Activated B cell treated with CpG ODN at 0.5 μM for 24 hours (primary cell): ENCODE measurements at regions not wholly inside any gene's neighbourhood (a gene's known extent, or its start where the extent isn't known, plus 50 kb on each side); places are given as distances from the start of the nearest gene placed in this dataset.

Source experiments
- ATAC-seq: fragments of 200-7000 bp; cut with Tn5 transposase; one replicate; pipeline ENCODE4 v1.10.0; 2021; ENCODE audit warnings: low read depth, mild to moderate bottlenecking, moderate library complexity
- CTCF ChIA-PET: fragments of 350-600 bp; sonication (Branson Sonifier 250); formaldehyde crosslinking; loops from one replicate; lab custom pipeline; 2021; ENCODE audit warnings: antibody characterized with exemption; lab: Charles Lee
- POLR2A ChIA-PET: fragments of 350-600 bp; sonication (Branson Sonifier 250); formaldehyde crosslinking; loops from one replicate; lab custom pipeline; 2021; ENCODE audit warnings: antibody characterized with exemption; lab: Charles Lee
- DNase-seq: peaks from one replicate; pipeline ENCODE4 v3.0.0; 2022
- H3K27ac Mint-ChIP-seq: one replicate; pipeline ENCODE4 v1.8.0; 2020; ENCODE audit warnings: mixed read lengths
- H3K27me3 Mint-ChIP-seq: one replicate; pipeline ENCODE4 v1.8.0; 2021; ENCODE audit warnings: mixed read lengths
- H3K36me3 Mint-ChIP-seq: one replicate; pipeline ENCODE4 v1.8.0; 2021; ENCODE audit warnings: low read depth, mixed read lengths
- H3K4me1 Mint-ChIP-seq: one replicate; pipeline ENCODE4 v1.8.0; 2021; ENCODE audit warnings: mixed read lengths
- H3K4me3 Mint-ChIP-seq: one replicate; pipeline ENCODE4 v1.8.0; 2020; ENCODE audit warnings: mild to moderate bottlenecking, mixed read lengths
- H3K9me3 Mint-ChIP-seq: one replicate; pipeline ENCODE4 v1.8.0; 2020; ENCODE audit warnings: mixed read lengths
- CTCF ChIP-seq: fragments of 200-600 bp; IDR thresholded peaks from one replicate; pipeline ENCODE4 v1.8.0; 2022; ENCODE audit warnings: antibody characterized with exemption, mild to moderate bottlenecking
- intact Hi-C: fragments of 100-400 bp; cut with micrococcal nuclease; formaldehyde crosslinking; loops from one replicate; pipeline ENCODE4 v1.15.1; 2024

GRCh38 chr3:73319179-73319769, 257.8 kb downstream of the EBLN2 start:
- Mint-ChIP-seq H3K27ac (no peak overlapping the region), H3K4me1 (no peaks in the 10 kb centered on the region), H3K9me3 (peaks cover 6% of the 10 kb centered on the region), H3K36me3 (no peaks in the 10 kb centered on the region), H3K27me3 (no peaks in the 10 kb centered on the region), H3K4me3 (no peak overlapping the region)
- CTCF ChIA-PET: no interaction called here
- POLR2A ChIA-PET: no interaction called here
- DNase-seq (no peak), ATAC-seq (no peak)
- TF ChIP-seq CTCF: no peak
- intact Hi-C loops: no loop called here

GRCh38 chr3:73321286-73321999, 260.0 kb downstream of the EBLN2 start:
- intact Hi-C loops: no loop called here
- no peaks in the 10 kb centered on the region for H3K36me3 Mint-ChIP-seq
- DNase-seq: no peak
- H3K27ac Mint-ChIP-seq: no peak overlapping the region
- no peaks in the 10 kb centered on the region for H3K4me1 Mint-ChIP-seq
- POLR2A ChIA-PET: no interaction called here
- CTCF ChIA-PET: no interaction called here
- no peak for TF ChIP-seq CTCF
- H3K4me3 Mint-ChIP-seq: no peak overlapping the region
- peaks cover 1% of the 10 kb centered on the region for H3K27me3 Mint-ChIP-seq
- ATAC-seq: no peak
- H3K9me3 Mint-ChIP-seq: peaks cover 6% of the 10 kb centered on the region

- ChIA-PET POLR2A (no interaction called here), CTCF (no interaction called here)
- Mint-ChIP-seq H3K36me3 (no peaks in the 10 kb centered on the region), H3K27me3 (peaks cover 1% of the 10 kb centered on the region), H3K4me3 (no peak overlapping the region), H3K27ac (no peak overlapping the region), H3K9me3 (peaks cover 6% of the 10 kb centered on the region), H3K4me1 (no peaks in the 10 kb centered on the region)
- no peak for TF ChIP-seq CTCF
- ATAC-seq (no peak), DNase-seq (no peak)
- intact Hi-C loops: no loop called here
Measured at GRCh38 chr3:73324203-73325155, 263.0 kb downstream of the EBLN2 start.

GRCh38 chr3:73326396-73326795, 264.9 kb downstream of the EBLN2 start:
- no peak for ATAC-seq
- Mint-ChIP-seq H3K4me1 (no peaks in the 10 kb centered on the region), H3K36me3 (no peaks in the 10 kb centered on the region), H3K27ac (no peak overlapping the region), H3K4me3 (no peak overlapping the region), H3K27me3 (peaks cover 1% of the 10 kb centered on the region), H3K9me3 (peaks cover 4% of the 10 kb centered on the region)
- DNase-seq: no peak
- TF ChIP-seq CTCF: no peak
- CTCF ChIA-PET: no interaction called here
- intact Hi-C loops: no loop called here
- POLR2A ChIA-PET: no interaction called here

GRCh38 chr3:73327052-73327451, 265.6 kb downstream of the EBLN2 start:
- no peak for ATAC-seq
- POLR2A ChIA-PET: no interaction called here
- no peak overlapping the region for H3K4me3 Mint-ChIP-seq
- CTCF ChIA-PET: no interaction called here
- H3K9me3 Mint-ChIP-seq: peaks cover 4% of the 10 kb centered on the region
- no peak overlapping the region for H3K27ac Mint-ChIP-seq
- no peaks in the 10 kb centered on the region for H3K4me1 Mint-ChIP-seq
- DNase-seq: no peak
- no peaks in the 10 kb centered on the region for H3K36me3 Mint-ChIP-seq
- no peak for TF ChIP-seq CTCF
- peaks cover 1% of the 10 kb centered on the region for H3K27me3 Mint-ChIP-seq
- intact Hi-C loops: no loop called here
